ENCODE measurements at regions not wholly inside any gene's neighbourhood (a gene's known extent, or its start where the extent isn't known, plus 50 kb on each side); places are given as distances from the start of the nearest gene placed in this dataset.
"Not testable (repeated sequence)": the region's sequence is repeated elsewhere in the genome, so short reads cannot be mapped to it uniquely, and the experiment has no call there.

DNA sequence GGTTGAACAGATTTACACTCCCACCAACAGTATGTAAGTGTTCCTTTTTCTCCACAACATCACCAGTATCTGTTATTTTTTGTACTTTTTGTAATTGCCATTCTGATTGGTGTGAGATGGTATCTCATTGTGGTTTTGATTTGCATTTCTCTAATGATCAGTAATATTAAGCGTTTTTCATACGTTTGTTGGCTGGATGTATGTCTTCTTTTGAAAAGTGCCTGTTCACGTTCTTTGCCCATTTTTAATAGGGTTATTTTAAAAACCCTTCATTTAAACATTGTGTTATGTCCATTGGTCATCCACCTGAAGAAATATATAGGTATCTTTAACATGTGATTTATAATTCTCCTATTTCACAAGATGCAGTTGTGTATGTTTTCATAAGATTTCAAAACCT, 291.3 kb downstream of the SEMA3D start:
- ATAC-seq (no peak), DNase-seq (no peak)
- Histone ChIP-seq H3K36me3 (no peaks in the 10 kb centered on the region), H3K4me3 (no peak overlapping the region), H3K27me3 (no peaks in the 10 kb centered on the region), H3K4me1 (no peaks in the 10 kb centered on the region), H3K27ac (no peak overlapping the region), H3K9me3 (peaks cover 0 to 16% of the 10 kb centered on the region in 2 donors)
- intact Hi-C loops (cut with DNase I) = no loop called here
- TF ChIP-seq, protein P1, sequence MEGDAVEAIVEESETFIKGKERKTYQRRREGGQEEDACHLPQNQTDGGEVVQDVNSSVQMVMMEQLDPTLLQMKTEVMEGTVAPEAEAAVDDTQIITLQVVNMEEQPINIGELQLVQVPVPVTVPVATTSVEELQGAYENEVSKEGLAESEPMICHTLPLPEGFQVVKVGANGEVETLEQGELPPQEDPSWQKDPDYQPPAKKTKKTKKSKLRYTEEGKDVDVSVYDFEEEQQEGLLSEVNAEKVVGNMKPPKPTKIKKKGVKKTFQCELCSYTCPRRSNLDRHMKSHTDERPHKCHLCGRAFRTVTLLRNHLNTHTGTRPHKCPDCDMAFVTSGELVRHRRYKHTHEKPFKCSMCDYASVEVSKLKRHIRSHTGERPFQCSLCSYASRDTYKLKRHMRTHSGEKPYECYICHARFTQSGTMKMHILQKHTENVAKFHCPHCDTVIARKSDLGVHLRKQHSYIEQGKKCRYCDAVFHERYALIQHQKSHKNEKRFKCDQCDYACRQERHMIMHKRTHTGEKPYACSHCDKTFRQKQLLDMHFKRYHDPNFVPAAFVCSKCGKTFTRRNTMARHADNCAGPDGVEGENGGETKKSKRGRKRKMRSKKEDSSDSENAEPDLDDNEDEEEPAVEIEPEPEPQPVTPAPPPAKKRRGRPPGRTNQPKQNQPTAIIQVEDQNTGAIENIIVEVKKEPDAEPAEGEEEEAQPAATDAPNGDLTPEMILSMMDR (IDR thresholded peaks at IDR 0.05) = no peak

DNA sequence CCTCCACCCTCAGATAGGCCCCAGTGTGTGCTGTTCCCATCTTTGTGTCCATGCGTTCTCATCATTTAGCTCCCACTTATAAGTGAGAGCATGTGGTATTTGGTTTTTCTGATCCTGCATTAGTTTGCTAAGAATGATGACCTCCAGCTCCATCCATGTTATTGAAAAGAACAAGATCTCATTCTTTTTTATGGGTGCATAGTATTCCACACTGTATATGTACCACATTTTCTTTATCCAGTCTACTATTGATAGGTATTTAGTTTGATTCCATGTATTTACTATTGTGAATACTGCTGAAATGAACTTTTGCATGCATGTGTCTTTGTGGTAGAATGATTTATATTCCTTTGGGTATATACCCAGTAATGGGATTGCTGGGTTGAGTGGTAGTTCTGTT, 303.3 kb downstream of the SEMA3D start:
- H3K27me3 ChIP-seq, DNase-seq, ATAC-seq: not testable (repeated sequence)

DNA sequence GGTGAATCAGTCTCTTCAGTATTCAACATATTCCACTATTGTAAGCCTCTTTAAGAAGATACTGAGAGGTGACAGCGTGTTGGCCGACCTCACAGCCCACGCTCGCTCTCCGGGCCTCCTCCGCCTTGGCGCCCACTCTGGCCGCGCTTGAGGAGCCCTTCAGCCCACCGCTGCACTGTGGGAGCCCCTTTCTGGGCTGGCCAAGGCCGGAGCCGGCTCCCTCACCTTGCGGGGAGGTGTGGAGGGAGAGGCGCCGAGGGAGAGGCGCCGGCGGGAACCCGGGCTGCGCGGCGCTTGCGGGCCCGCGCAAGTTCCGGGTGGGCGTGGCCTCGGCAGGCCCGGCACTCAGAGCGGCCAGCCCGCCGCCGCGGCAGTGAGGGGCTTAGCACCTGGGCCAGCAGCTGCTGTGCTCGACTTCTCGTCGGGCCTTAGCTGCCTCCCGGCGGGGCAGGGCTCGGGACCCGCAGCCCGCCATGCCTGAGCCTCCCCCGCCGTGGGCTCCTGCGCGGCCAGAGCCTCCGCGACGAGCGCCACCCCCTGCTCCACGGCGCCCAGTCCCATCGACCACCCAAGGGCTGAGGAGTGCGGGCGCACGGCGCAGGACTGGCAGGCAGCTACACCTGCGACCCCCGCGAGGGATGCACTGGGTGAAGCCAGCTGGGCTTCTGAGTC, 306.4 kb downstream of the SEMA3D start:
- peaks cover 0 to 12% of the 10 kb centered on the region in 2 donors for H3K9me3 ChIP-seq
- peak in 1 of 4 donors; percentile 62 for DNase-seq
- H3K27ac ChIP-seq; H3K4me1 ChIP-seq; ATAC-seq; intact Hi-C loops (cut with DNase I); H3K27me3 ChIP-seq; H3K4me3 ChIP-seq; H3K36me3 ChIP-seq: not testable (repeated sequence)

More for the DNA sequence above, 303.3 kb downstream of the SEMA3D start:
- H3K36me3 ChIP-seq; H3K4me3 ChIP-seq; intact Hi-C loops (cut with DNase I); H3K4me1 ChIP-seq; H3K27ac ChIP-seq: not testable (repeated sequence)
- peaks cover 0 to 17% of the 10 kb centered on the region in 2 donors for H3K9me3 ChIP-seq

DNA sequence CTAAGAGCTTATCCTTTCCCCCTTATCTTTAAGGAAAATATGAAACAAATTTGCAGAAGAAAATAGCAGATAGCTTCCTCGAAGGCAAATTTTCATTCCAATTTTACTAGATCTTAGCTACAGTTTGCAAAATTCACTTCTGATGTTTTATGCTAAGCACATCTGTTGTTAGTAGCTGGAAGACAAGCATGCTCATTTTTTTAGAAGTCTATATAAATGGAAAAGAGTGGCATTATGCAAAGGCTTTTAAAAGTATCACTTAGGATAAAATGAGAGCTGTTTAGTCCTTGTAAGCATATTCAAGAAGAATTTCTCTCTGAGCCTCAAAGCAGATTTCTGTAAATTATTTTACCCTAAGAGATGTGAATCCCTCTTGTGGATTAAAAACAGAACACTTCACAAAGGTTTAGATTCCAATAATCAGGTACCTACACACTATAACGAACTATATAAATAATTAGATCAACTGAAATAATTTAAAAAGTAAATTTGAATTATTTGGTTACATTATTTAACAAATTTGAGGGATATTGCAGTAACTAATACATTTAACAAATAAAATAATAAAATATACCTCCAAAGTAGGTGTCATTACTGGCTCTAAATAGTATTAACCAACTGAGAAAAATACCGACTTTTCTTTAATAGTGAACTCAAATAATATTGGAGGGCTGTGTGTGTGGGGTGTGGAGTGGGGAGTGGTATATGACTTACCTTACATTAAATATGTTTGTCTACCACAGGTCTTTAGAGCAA, 307.1 kb downstream of the SEMA3D start:
- Histone ChIP-seq H3K4me3 (no peak overlapping the region), H3K36me3 (no peaks in the 10 kb centered on the region), H3K9me3 (peaks cover 0 to 12% of the 10 kb centered on the region in 2 donors), H3K27ac (no peak overlapping the region), H3K4me1 (no peaks in the 10 kb centered on the region), H3K27me3 (no peaks in the 10 kb centered on the region)
- TF ChIP-seq, protein P1 (IDR thresholded peaks at IDR 0.05) = no peak
- DNase-seq (no peak), ATAC-seq (no peak)
- intact Hi-C loops (cut with DNase I) = no loop called here

DNA sequence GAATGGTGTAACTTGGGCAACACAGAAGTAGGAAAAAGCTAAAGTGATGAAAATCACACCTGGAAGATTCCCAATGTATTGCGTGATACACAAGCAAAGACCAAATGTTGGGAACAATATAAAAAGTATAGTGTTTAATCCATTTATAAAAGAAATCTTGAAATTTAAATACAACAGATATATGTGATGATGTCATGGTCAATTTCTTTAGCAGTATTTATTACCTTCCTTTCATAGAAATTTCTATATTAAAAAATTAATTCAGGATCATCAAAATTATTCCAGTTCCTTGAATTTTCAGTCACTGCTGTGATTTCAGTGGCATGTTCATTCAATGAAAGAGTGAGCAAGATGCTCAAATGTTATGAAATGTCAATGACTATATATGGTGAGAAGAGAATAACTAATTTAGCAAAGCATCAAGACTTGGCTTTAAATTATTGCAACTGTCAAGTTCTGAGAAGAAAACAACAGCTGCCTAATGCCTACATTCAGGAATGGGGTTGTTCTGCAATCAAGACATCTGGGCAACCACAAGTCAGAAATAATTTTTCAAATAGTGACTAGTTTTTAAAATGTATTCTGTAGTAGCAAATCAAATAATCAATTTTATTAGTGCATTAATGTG, 308.8 kb downstream of the SEMA3D start:
- no peaks in the 10 kb centered on the region for H3K36me3 ChIP-seq

More for the DNA sequence above, 308.8 kb downstream of the SEMA3D start:
- DNase-seq (no peak), ATAC-seq (no peak)
- TF ChIP-seq, protein P1 (IDR thresholded peaks at IDR 0.05) = no peak
- Histone ChIP-seq H3K9me3 (peaks cover 0 to 5% of the 10 kb centered on the region in 2 donors), H3K27me3 (no peaks in the 10 kb centered on the region), H3K27ac (no peak overlapping the region), H3K4me1 (no peaks in the 10 kb centered on the region), H3K4me3 (no peak overlapping the region)
- intact Hi-C loops (cut with DNase I) = no loop called here
